ENCODE measurements at regions not wholly inside any gene's neighbourhood (a gene's known extent, or its start where the extent isn't known, plus 50 kb on each side); places are given as distances from the start of the nearest gene placed in this dataset.

DNA sequence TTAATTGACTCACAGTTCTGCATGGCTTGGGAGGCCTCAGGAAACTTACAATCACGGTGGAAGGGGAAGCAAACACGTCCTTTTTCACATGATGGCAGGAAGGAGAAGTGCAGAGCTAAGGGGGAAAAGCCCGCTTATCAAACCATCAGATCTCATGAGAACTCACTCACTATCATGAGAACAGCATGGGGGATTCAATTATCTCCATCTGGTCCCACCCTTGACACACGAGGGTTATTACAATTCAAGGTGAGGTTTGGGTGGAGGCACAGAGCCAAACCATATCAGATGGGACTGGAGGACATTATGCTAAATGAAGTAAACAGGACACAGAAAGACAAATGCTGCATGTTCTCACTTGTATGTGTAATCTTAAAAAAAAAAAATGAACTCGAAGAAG lies 141.4 kb upstream of the HABP2 start:
- TF ChIP-seq CTCF (tag by site-specific recombination; IDR thresholded peaks at IDR 0.05) (no peak), ZNF48 (tag by site-specific recombination; IDR thresholded peaks at IDR 0.05) (no peak), ZNF138 (tag by site-specific recombination; IDR thresholded peaks at IDR 0.05; ENCODE audit: borderline replicate concordance) (no peak)
- TF ChIP-seq, protein P1, sequence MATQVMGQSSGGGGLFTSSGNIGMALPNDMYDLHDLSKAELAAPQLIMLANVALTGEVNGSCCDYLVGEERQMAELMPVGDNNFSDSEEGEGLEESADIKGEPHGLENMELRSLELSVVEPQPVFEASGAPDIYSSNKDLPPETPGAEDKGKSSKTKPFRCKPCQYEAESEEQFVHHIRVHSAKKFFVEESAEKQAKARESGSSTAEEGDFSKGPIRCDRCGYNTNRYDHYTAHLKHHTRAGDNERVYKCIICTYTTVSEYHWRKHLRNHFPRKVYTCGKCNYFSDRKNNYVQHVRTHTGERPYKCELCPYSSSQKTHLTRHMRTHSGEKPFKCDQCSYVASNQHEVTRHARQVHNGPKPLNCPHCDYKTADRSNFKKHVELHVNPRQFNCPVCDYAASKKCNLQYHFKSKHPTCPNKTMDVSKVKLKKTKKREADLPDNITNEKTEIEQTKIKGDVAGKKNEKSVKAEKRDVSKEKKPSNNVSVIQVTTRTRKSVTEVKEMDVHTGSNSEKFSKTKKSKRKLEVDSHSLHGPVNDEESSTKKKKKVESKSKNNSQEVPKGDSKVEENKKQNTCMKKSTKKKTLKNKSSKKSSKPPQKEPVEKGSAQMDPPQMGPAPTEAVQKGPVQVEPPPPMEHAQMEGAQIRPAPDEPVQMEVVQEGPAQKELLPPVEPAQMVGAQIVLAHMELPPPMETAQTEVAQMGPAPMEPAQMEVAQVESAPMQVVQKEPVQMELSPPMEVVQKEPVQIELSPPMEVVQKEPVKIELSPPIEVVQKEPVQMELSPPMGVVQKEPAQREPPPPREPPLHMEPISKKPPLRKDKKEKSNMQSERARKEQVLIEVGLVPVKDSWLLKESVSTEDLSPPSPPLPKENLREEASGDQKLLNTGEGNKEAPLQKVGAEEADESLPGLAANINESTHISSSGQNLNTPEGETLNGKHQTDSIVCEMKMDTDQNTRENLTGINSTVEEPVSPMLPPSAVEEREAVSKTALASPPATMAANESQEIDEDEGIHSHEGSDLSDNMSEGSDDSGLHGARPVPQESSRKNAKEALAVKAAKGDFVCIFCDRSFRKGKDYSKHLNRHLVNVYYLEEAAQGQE (tag by site-specific recombination; IDR thresholded peaks at IDR 0.05), result no peak
- TF ChIP-seq, protein P2, sequence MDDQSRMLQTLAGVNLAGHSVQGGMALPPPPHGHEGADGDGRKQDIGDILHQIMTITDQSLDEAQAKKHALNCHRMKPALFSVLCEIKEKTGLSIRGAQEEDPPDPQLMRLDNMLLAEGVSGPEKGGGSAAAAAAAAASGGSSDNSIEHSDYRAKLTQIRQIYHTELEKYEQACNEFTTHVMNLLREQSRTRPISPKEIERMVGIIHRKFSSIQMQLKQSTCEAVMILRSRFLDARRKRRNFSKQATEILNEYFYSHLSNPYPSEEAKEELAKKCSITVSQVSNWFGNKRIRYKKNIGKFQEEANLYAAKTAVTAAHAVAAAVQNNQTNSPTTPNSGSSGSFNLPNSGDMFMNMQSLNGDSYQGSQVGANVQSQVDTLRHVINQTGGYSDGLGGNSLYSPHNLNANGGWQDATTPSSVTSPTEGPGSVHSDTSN (CRISPR knock-in tag; IDR thresholded peaks at IDR 0.05), result no peak

Measured in HEK293 (cell line).